GM04503 (cell line): ENCODE measurements at regions not wholly inside any gene's neighbourhood (a gene's known extent, or its start where the extent isn't known, plus 50 kb on each side); places are given as distances from the start of the nearest gene placed in this dataset.
"Not testable (repeated sequence)": the region's sequence is repeated elsewhere in the genome, so short reads cannot be mapped to it uniquely, and the experiment has no call there.

Source experiments
- DNase-seq: peaks from one replicate; pipeline ENCODE4 v3.0.0-alpha.2; 2012; ENCODE audit warnings: low read depth

DNA sequence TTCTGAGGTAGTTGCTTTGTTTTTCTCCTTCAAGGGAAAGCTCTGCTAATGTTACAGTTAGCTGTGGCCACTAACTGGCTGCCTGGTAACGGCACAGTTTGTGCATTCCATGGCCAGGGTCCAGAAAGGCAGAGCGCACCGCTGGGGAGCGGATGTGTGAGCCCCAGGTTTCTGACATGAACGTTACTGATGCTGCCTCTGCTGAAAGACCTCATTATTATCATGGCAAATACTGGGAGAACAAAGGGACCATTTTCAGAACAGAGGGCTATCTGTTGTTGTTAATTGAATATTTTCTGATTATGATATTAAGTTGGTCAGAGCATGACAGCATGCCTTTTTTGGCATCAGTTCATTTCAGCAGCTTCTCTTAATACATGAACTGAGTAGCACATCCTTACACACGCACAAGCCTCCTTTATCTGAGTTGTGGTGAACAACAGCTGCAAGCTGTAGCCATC is 134.1 kb downstream of the NUDT12 start:
- DNase-seq, result no peak

DNA sequence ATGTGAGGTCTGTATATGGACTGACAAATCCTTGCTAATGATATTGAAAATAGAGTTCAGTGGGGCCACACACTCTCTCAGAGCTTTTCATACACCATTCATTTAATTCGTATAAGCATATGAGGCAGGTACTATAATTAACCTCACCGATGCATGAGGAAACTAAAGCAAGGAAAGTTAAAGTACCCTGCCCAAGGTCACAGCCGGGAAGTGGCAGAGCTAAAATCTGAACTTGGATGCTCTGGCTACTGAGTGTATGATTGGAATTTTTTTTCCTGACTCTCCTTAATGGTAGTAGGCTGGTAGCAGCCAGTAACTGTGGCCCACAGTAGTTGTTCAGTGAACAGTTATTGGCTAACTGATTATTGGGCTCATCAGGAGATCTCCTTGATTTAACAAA is 135.3 kb downstream of the NUDT12 start:
- no peak for DNase-seq

DNA sequence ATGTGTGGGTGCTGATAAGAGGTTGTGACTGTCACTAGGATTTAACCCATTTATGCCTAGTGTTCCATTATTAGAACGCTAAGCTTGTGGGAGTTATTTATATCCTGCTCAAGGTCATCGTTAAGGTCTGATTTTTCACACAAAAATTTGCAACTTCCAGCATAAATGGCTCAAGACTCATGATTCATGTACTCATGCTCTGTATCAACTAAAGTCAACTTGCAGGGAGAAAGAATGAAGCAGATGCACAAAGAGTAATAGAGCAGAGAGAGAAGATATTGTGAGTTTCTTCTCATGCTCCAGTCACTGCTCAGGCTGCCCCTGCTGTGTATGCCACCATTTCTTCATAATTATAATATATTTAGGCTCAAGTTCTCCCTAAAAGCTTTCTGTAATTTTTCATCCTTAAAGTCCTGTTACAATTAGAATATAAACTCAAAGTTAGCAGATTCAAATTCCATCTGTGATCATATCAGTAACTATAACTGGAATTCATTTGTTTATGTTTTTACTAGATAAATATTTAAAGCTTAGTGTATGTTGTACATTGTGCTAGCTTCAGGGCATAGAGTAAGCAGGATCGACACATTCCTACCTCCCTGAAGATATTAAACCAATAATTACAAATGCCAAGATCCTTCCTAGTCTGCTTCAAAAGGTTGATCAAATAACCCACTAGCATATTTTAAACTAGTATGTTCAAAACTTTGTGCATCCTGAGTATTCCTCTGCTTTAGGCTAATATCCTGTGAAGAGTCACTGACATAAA is 136.7 kb downstream of the NUDT12 start:
- DNase-seq, result no peak

GRCh38 chr5:103424453-103425205 is 138.0 kb downstream of the NUDT12 start:
- no peak for DNase-seq

DNA sequence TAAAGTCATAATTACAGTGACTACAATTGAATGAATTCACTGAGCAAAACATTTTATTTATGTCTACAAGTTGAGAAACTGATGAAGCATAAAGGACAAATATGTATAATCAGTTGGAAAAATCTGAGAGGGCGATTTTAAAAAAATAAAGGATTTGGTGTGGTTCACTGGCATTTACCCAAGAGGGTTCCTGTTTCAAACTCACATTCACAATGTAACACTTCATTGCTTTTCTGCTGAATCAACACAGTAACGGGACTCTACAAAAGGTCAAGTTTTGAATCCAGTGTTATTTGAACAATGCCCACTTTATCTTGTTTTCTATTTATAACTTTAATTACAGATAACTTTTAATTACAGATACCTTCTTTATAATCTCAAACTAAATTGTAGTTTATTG is 138.6 kb downstream of the NUDT12 start:
- DNase-seq, result no peak

- DNase-seq, result no peak
These were observed 139.8 kb downstream of the NUDT12 start for GRCh38 chr5:103422756-103423155.

DNA sequence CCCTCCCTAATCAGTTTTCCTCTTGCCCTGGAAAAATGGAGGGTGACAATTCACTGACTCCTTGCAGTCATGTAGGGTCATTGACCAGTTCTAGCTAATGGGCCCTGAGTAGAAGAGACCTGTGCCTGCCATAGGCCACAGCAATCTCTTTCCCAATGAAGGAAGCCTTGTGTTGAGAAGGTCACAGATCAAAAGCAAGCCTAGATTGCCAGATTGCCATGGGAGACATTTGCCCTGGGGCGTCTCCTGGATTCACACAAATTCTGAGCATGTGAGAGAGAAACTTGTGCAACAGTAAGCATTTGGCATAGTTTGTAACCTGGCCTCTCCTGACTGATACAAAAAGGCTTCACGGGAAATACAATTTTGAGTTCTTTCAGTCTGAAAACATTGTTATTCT is 148.0 kb downstream of the NUDT12 start:
- no peak for DNase-seq

DNA sequence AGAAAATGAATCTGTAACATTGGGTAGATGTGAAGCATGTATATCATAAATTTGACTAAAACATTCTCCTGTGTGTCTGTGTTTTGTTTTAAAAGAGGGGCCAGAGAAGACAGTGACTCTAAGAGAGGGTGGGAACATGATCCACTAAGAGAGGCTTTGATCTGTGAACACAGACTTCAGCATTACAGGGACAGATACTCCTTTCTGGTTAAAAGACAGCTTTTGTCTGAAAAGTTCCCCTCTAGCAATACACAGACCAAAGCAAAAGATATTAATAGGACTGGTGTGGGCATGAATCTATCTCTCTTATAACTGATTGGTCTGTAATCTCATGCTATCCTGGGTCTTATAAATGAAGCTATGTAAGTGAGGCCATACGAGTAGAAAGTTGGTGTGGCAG is 150.9 kb downstream of the NUDT12 start:
- no peak for DNase-seq

DNA sequence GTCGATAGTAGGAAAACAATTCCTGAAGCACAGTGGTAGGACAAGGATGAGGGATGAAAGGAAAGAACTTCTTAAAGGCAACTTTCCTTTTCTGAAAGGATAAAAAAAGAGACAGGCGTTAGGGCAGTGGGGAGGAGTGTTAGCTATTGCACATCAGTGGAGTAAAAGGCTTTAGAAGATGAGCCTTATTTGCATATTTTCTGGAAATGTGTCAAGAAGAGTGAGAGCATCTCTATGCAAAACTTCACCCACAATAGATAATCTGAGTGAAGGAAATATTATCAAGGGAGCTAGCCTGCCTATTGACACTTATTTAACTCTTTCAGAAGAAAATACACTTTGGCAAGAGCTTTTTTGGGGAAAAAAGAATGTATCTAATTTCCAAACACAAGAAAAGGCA is 151.6 kb downstream of the MACIR start:
- DNase-seq, result no peak

- DNase-seq, result no peak
These were observed 150.6 kb downstream of the MACIR start for GRCh38 chr5:103409013-103409670.

DNA sequence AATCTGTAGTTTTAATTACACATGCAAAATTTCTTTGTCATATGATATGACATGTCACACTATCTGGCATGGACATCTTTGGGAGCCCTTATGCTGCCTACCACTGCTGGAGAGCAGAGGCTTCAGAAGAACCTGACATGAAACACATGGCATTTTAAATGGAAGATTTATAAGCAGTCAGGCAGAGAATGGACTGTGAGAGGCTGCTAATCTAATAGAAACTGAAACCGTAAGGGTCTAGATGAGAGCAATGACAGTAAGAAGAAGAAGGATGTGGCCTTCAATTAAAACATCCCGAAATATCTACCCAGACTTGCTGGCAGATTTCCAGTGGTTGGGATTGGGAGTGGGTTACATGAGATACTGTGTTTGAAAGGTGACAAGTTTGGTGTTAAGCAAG is 149.8 kb downstream of the MACIR start:
- DNase-seq, result no peak

- DNase-seq, result no peak
These were observed 148.8 kb downstream of the MACIR start for GRCh38 chr5:103407402-103407801.

DNA sequence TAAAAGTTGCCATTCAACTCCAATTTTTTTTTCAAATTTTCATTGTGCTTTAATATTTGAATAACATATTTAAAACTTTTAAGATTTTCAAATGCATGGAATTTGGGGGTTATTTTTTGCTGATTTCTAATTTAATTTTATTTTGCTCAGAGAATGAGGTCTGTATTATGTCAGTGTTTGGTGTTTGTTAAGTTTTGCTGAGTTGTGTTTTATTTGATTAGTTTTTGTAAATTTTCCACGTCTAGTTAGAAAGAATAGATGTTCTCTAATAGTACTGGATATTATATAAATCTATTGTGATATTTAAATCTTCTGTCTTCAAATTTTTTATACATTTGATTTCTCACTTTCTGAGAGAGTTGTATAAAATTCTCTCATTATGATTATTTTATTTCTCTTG is 145.9 kb downstream of the MACIR start:
- DNase-seq, result no peak

GRCh38 chr5:103402851-103403250 is 144.3 kb downstream of the MACIR start:
- DNase-seq, result no peak

- peak; percentile 47 for DNase-seq
These were observed 139.4 kb downstream of the MACIR start for GRCh38 chr5:103397739-103398581.

DNA sequence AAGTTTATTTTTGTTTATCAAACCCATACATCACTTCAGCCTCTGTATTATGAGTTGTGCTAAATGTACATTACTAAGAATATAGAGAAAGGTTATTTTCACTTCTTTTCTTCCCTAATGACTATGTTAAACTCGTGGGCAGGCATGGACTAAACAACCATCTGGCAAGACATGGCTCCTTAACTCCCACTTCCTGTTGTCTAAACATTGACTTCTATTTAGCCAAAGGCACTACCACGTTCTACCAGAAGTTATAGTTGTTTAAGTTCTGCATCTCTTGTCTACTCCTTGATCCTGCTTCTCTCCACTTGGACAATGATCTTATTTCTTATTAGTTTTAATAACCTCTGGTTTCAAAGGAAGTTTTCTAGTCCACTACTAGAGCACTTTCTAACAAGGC is 136.1 kb downstream of the MACIR start:
- DNase-seq, result no peak

DNA sequence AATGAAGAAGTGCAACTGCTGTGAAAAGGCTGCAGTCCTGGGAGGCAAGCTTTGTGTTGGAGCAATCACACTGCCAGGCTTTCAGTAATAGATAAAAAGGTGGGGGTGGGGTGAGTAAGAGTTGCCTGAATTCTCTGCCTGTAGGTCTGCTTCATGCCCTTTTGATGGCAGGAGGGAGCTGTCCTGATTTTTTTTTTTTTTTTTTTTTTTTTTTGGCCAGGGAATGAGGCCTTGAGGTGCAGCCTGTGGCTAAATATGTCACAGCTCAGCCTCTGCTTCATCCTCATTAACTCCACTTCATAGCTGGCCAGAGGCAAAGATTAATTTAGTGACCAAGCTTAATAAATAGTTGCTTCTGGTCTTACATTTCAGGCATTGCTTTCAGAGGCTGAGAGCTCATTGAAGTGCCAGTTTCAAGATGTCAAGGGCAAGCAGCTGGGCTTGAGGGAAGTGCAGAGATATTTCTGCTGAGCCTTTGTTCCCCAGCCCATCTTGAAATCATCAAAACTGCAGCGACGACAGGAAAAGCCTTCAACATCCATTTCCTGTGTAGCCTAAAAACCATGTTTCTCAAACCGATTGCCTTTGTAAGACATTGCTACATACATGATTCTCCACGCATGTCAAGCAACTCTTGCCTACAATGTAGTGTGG is 134.7 kb downstream of the MACIR start:
- peak; percentile 50 for DNase-seq

GRCh38 chr5:103391659-103392058 is 133.1 kb downstream of the MACIR start:
- no peak for DNase-seq

DNA sequence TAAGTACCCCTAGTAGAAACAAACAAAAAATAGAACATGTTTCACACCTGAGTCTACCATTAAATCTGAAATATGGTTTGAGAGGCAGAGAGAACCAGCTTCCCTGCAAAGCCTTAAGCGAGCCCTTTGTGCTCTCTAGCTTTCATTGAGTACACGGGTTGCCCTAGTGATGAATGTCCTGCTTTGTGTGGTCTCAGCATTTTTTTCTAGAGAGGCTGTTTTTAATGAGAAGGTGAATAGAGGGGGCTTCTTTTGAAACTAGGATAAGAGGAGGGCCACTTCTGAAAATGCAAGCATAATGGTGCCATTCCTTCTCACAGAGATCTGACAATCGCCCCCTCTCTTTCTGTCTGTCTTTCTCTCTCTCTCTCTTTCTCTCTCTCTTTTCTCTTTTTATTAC is 131.3 kb downstream of the MACIR start:
- DNase-seq, result no peak

DNA sequence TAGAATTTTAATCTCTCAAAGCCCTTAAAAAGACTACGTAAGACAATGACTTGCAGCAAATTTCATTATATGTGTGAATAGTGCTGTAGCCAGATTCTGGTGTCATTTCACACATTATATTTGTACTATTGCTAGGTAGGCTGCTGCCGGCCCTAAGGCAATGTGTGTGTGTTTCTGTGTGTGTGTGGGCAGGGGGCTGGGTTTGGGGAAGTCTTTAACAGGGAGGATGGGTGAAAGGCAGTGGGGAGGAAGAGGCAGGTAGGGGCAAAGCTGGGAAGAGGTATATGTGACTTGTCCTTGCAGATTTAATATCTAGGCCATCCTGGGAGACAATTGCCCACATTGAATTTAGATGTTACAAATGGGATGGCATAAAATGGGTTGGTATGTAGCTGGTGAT is 130.8 kb downstream of the MACIR start:
- DNase-seq, result no peak

DNA sequence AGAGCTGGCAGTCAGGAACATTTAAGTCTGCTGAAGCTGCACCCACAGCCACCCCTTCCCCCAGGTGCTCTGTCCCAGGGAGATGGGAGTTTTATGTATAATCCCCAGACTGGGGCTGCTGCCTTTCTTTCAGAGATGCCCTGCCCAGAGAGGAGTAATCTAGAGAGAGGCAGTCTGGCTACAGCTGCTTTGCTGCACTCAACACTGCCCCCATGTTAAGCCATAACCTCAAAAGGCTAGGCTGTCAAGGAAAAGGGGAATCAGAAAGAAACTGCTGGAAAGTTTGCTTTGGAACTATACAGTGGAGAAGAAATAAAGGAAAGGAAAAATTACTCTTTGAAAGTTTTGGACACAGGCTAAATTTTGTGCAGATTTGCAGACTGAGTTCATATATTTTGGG is 127.2 kb downstream of the MACIR start:
- no peak for DNase-seq

DNA sequence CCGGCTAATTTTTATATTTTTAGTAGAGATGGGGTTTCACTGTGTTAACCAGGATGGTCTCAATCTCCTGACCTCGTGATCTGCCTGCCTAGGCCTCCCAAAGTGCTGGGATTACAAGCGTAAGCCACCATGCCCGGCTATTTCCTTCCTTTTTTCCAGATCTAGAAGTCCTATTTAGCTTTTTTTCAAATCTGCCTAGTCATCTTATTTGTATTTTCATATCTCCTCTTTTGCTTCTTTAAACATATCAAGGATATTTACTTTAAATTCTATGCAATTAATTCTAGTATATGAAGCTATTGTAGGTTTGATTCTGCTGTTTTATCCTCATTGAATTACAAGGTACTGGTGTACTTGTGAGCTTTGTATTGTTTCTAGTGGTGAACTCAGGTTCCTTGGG is 119.1 kb downstream of the MACIR start:
- not testable (repeated sequence) for DNase-seq
